GM13977 (cell line): ENCODE measurements at regions not wholly inside any gene's neighbourhood (a gene's known extent, or its start where the extent isn't known, plus 50 kb on each side); places are given as distances from the start of the nearest gene placed in this dataset.

Source experiments
- DNase-seq: peaks from one replicate; pipeline ENCODE4 v3.0.0; 2012; ENCODE audit warnings: low spot score
- in situ Hi-C: fragments of 300-500 bp; cut with MboI; formaldehyde crosslinking; loops from one replicate; pipeline ENCODE4 v1.12.0; 2022; ENCODE audit warnings: low sequenced_read_pairs, low pct_unique_long_range_greater_than_20kb, mixed read lengths, inconsistent platforms; ENCODE audit not compliant: unreplicated experiment
- TF ChIP-seq, protein P1 (sequence below): IDR thresholded peaks from 2 replicates; pipeline ENCODE4 v1.5.1; 2012; ENCODE audit warnings: mild to moderate bottlenecking, control low read depth; ENCODE audit not compliant: insufficient read depth; ENCODE audit errors: extremely low read depth, missing control alignments

DNA sequence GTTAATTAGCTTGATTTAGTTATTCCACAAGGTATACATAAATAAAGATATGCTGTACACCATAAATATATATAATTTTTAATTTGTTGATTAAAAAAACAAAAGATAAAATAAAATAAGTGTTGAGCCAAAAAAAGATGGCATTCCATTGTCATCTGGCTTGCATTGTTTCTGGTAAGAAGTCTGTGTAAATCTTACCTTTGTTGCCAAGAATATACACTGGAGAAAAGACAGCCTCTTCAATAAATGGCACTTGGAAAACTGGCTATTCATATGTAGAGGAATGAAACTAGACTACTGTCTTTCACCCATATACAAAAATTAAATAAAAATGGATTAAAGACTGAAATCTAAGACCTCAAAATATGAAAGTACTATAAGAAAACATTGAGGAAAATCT, 196.5 kb downstream of the IER5 start:
- in situ Hi-C loops: no loop called here
- TF ChIP-seq, protein P1, sequence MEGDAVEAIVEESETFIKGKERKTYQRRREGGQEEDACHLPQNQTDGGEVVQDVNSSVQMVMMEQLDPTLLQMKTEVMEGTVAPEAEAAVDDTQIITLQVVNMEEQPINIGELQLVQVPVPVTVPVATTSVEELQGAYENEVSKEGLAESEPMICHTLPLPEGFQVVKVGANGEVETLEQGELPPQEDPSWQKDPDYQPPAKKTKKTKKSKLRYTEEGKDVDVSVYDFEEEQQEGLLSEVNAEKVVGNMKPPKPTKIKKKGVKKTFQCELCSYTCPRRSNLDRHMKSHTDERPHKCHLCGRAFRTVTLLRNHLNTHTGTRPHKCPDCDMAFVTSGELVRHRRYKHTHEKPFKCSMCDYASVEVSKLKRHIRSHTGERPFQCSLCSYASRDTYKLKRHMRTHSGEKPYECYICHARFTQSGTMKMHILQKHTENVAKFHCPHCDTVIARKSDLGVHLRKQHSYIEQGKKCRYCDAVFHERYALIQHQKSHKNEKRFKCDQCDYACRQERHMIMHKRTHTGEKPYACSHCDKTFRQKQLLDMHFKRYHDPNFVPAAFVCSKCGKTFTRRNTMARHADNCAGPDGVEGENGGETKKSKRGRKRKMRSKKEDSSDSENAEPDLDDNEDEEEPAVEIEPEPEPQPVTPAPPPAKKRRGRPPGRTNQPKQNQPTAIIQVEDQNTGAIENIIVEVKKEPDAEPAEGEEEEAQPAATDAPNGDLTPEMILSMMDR: no peak
- DNase-seq: no peak

- TF ChIP-seq, protein P1: no peak
- in situ Hi-C loops: no loop called here
- no peak for DNase-seq
These were observed 188.1 kb upstream of the CACNA1E start for GRCh38 chr1:181295217-181295616.

GRCh38 chr1:181296180-181296579, 187.1 kb upstream of the CACNA1E start:
- TF ChIP-seq, protein P1: no peak
- DNase-seq: no peak
- in situ Hi-C loops: no loop called here

DNA sequence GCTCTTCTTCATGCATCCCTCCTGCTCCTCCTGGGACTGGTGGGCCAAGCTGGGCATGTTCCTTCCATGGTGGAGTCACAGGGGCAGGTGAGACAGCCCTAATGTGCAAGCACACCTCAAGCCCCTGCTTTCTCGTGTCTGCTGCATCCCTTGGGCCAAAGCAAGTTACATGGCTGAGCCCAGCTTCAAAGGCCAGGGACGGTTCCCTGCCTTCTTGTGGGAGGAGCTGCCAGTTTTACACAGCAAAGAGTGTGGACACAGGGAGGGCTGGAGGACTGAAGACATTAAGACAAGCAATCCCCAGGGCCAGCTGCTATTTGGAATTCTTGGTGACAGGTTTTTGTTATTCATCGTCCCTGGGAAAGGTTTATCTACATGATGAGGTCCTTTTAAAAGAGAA, 175.2 kb upstream of the CACNA1E start:
- TF ChIP-seq, protein P1: no peak
- no peak for DNase-seq
- in situ Hi-C loops: no loop called here

DNA sequence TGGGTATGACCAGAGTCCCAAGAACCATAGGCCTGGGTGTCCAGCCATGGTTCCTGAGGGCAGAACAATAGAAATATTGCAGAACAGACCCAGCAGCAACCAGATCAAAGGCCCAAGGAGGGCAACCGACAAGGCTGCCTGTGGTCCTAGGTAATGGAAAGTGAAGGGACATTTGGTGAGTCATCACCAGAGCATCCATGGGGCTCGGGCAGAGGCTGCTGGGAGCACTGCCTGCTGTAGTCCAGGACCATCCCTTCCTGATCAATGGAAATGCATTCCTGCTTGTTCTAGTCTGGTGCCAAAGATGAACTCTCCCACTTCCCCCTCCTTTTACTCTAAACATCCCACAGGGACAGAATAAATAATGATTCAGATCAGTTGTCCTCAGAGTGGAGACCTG, 172.8 kb upstream of the CACNA1E start:
- DNase-seq: no peak
- TF ChIP-seq, protein P1: no peak
- in situ Hi-C loops: no loop called here

- in situ Hi-C loops: no loop called here
- no peak for DNase-seq
- TF ChIP-seq, protein P1: no peak
These were observed 170.4 kb upstream of the CACNA1E start for GRCh38 chr1:181312946-181313345.

DNA sequence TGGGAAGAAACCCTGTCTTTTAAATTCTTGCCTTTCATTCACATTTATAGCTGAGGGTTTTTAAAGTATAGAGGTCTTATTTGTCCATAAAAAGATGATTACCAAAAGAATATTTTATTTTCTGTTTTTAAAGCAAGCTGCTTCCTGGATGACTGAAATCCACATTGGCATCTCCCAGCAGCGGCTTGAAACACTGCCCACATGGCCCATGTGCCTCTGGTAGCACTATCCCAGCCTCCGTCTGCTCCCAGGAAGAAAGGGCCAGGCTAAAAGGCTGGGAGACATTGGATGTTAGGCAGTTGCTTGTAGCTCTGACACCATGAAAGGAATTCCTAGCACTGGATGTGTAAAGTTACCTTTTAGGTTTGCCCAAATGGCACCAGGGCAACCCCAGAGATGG, 169.9 kb upstream of the CACNA1E start:
- TF ChIP-seq, protein P1: no peak
- no peak for DNase-seq
- in situ Hi-C loops: no loop called here
